ENCODE measurements at regions not wholly inside any gene's neighbourhood (a gene's known extent, or its start where the extent isn't known, plus 50 kb on each side); places are given as distances from the start of the nearest gene placed in this dataset.
"Not testable (repeated sequence)": the region's sequence is repeated elsewhere in the genome, so short reads cannot be mapped to it uniquely, and the experiment has no call there.

GRCh38 chr2:89213811-89214210, 522.3 kb downstream of the RPIA start:
- DNase-seq (ENCODE audit: low read depth, low spot score): not testable (repeated sequence)

DNA sequence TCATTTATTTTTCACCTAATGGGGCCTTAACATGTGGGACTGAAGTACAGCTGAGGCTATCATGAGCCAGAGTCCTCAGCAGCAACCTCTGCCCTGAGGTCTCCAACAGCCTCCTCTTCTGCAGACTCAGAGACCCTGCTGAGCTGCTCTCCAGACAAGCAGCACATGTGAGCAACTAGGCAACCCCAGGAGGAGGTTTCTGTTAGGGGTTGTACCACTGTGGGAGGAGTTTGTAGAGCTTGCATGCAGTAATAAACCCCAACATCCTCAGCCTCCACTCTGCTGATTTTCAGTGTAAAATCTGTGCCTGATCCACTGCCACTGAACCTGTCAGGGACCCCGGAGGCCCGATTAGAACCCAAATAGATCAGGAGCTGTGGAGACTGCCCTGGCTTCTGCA, 530.0 kb downstream of the RPIA start:
- DNase-seq (ENCODE audit: low read depth, low spot score): not testable (repeated sequence)

- DNase-seq (ENCODE audit: low read depth, low spot score): not testable (repeated sequence)
Observed at GRCh38 chr2:89222063-89222732, 530.7 kb downstream of the RPIA start.

DNA sequence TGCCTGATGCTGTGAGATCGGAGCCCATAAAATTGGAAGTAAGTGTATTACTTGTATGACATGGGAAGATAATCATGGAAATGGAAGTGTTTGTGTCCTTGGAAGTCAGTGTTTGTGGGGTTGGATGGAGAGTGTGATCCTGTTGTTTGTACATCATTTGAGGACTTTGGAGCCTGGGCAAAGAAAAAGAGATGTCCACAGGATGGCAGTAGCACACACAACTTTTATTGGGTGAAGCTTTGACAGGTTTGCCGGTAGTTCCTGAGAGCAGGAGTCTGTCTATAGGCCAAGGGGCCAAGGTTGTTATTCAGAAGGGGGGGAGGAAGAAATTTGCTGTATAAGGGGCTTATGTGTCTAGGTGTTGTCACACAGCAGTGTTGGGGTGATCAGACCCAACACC, 533.3 kb downstream of the RPIA start:
- DNase-seq (ENCODE audit: low read depth, low spot score): not testable (repeated sequence)

GRCh38 chr2:89229979-89230378, 538.5 kb downstream of the RPIA start:
- not testable (repeated sequence) for DNase-seq (ENCODE audit: low read depth, low spot score)

- DNase-seq (ENCODE audit: low read depth, low spot score): not testable (repeated sequence)
Observed at GRCh38 chr2:89231241-89231640, 539.8 kb downstream of the RPIA start.

- DNase-seq (ENCODE audit: low read depth, low spot score): not testable (repeated sequence)
Observed at GRCh38 chr2:89233931-89234330, 542.5 kb downstream of the RPIA start.

DNA sequence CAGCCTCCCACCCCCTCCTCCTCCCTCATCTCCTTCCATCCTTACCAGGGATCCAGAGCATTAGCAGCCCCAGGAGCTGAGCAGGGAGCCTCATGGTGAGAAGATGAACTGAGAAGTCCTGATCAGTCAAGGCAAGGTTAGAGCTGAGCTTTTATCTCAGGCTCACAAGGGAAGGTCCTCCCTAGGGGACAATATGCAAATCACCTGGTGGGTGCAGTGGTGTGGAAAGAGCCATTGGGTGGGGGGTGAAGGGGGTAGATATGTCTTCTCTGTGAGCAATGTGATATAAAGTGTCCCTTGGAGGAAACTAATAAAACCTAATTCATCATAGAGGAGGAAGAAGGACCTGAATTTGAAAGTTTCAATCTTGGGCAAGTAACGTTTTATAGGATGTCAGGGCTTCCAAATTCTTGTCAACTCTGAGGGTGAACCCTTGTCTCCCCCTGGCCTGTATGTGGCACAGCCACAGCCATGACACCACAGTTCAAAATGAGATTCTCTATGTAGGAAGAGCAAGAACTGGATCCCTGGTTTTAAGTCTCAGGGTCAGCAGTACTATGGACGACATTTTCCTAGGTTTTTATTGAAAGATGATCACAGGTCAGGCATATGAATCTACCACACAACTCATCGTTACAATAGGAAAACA, 543.5 kb downstream of the RPIA start:
- DNase-seq (ENCODE audit: low read depth, low spot score): not testable (repeated sequence)

DNA sequence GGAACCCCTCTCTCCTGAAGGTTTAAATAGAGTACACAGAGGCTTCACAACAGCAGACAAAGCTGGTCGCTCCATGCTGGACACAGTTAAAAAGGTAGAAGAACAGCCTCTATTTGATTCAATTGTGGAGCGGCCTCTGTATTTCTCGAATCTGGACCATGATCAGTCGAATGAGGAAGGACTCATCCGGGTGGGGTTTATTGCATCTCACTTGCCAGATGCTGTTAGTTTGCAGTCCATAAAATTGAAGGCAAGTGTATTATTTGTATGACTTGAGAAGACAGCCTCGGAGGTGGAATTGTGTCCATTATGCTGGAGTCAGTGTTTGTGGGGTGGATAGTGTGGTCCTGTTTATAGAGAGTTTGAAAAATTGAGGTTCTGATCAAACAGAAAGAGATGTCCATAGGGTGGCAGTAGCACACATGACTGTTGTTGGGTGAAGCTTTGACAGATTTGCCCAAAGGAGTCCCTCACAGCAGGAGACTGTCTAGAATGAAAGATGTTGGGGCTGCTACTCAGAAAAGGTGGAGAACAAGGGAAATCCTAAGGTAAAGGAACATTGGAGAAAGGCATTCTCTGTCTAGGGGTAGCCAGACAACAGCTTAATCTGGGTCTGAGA, 545.5 kb downstream of the RPIA start:
- DNase-seq (ENCODE audit: low read depth, low spot score): not testable (repeated sequence)

- not testable (repeated sequence) for DNase-seq (ENCODE audit: low read depth, low spot score)
Observed at GRCh38 chr2:89237783-89238182, 546.3 kb downstream of the RPIA start.

DNA sequence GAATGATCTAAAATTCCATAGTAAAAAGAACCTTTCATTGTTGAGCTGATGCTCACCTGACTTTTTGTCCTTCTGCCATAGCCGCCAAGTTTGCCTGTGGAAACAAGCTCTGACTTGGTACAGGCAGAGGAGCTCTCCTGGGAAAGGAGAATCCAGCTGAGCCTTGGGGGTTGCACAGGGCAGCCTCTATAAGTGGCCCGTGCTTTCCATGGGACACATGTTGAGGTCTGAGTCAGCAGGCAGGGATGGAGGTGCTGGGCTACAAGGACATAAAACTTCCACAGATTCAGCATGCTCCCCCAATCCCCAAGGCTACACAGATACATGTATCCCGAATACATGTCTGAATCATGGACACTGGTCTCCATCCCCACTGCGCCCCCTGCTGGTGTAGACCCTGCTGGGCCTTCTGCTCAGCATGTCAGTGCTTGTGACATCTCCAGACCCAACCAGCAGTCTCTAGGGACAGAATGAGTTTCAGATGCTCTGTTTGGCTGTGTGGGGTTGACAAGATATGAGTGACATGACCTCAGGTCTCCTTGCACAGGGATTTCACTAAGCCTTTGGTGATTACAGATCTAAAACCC, 551.7 kb downstream of the RPIA start:
- DNase-seq (ENCODE audit: low read depth, low spot score): not testable (repeated sequence)

DNA sequence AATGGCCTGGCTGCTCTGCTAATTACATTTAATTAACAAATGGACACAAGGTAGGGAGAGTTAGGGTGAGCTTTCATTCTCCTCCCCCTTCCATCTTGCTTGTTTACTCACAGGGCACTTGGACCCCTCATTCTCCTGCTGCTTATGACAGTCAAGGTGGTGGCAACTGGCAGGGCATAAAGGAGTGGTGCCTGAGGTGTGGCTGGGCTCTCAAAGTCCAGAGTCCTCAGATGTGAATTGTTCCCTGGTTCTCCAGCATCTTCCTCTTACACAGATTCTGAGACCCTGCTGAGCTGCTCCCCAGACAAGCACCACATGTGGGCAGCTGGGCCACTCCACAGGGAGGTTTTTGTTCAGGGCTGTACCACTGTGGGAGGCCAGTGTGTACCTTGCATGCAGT, 552.9 kb downstream of the RPIA start:
- DNase-seq (ENCODE audit: low read depth, low spot score): not testable (repeated sequence)

DNA sequence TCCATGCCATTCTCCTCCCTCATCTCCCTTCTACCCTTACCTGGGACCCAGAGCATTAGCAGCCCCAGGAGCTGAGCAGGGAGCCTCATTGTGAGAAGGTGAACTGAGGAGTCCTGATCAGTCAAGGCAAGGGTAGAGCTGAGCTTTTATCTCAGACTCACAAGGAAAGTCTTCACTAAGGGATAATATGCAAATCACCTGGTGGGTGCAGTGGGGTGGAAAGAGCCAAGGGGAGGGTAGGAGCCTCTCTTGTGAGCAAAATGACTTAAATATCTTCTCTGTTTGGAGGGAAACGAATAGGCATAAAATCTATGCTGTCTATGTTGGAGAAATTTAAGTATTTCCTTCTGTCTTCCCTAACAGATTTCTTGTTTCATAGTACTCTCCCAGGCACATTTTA, 554.0 kb downstream of the RPIA start:
- not testable (repeated sequence) for DNase-seq (ENCODE audit: low read depth, low spot score)

- not testable (repeated sequence) for DNase-seq (ENCODE audit: low read depth, low spot score)
Observed at GRCh38 chr2:89246027-89246426, 554.6 kb downstream of the RPIA start.

GRCh38 chr2:89246620-89247019, 555.1 kb downstream of the RPIA start:
- DNase-seq (ENCODE audit: low read depth, low spot score): not testable (repeated sequence)

DNA sequence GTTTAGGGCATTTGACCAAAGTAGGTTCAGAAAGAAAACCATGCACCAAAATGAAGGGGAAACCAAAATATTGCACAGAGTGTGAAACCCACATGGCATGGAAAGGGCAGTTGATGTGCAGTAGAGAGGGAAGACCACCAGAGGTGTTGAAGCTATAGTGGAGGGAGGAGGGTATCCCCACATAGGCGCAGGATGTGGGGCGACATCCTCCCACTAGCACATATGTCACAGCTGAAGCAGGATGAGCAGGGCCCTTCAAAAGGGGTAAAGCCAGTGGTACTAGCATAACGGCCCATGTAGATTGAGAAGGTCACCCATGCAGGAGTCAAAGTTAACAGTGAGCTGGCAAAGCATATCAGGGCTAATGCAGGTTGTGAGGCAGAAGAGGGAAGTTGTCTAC, 563.5 kb downstream of the RPIA start:
- not testable (repeated sequence) for DNase-seq (ENCODE audit: low read depth, low spot score)

DNA sequence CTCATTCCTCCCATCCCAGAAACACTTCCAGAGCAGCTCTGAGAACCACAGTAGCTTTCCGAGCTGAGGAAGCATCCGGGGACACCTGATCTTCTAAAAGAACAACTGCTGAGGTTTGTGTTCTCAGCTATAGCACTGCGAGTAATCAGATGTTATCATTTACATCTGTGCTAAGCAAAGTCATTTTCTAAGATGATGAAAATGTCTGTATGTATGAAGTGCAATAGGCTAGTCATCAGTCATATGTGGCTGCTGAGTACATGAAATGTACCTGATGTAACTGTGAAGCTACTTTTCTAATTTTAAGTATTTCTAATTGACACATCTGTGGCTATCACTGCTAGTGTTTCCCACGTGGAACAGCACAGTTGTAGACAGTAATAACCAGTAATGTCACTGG, 582.0 kb downstream of the RPIA start:
- DNase-seq (ENCODE audit: low read depth, low spot score): not testable (repeated sequence)

DNA sequence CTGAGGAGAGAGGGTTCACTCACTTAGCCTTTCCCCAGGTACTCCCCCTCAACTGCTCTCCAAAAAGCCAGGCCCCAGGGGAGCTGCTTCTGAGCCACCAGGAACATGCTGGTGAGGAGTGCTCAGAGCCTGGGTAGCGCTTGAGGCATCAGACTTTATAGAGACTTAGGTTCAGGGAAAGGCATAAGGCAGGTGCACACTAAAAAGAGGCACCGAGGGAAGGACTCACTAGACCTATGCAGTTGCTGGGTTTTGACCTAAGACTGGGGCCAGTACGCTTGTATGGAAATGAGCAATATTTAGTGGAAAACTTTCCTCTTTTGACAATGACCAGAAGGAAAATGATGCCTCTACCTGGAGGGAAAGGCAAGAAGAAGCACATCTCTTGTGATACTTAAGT, 589.1 kb downstream of the RPIA start:
- DNase-seq (ENCODE audit: low read depth, low spot score): not testable (repeated sequence)

DNA sequence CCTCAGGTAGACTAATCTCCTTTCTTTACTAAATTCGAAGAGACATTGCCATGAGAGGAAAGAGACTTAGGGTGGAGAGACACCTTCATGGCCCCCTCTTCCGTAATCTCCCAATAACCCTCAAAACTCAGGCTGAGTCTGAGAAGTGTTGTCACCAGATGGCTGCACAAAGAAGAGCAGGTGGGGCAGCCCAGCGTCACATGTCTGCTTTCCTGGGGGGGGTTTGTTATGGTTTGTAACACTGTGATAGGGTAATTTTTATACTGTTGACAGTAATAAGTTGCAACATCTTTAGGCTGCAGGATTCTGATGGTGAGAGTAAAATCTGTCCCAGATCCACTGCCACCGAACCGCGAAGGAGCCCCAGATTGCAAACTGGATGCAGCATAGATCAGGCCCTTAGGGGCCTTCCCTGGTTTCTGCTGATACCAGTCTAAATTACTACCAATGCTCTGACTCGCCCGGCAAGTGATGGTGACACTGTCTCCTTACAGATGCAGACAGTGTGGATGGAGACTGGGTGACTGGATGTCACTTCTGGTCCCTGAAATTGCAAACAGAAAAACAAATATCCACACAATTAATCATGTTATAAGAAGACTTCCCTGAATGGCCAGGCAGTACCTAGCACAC, 595.1 kb downstream of the RPIA start:
- not testable (repeated sequence) for DNase-seq (ENCODE audit: low read depth, low spot score)

DNA sequence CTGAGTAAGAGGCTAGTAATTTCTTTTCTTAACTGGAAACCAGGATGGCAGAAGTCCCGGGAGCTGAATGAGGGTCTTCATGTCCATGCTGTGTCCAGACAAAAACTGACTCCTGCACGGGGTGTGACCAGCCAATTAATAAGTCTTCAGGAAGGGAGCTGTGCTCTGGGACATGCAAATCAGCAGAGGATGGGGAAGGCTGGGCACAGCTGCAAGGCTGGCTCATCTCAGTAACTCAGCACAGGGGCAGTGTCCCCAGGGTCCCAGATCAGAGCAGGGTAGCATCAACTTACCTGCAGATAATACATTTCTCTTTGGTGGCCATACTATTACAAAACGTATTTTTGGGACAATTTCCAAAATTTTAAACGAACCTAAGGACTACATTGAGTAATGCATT, 595.6 kb downstream of the RPIA start:
- not testable (repeated sequence) for DNase-seq (ENCODE audit: low read depth, low spot score)

GRCh38 chr2:89291717-89292298, 600.3 kb downstream of the RPIA start:
- not testable (repeated sequence) for DNase-seq (ENCODE audit: low read depth, low spot score)

Measured in activated naive CD8-positive, alpha-beta T cell treated with anti-CD3 and anti-CD28 coated beads, Interleukin-2, amount 50 U/mL, for 16 hours (primary cell).